ENCODE measurements at regions not wholly inside any gene's neighbourhood (a gene's known extent, or its start where the extent isn't known, plus 50 kb on each side); places are given as distances from the start of the nearest gene placed in this dataset.

- DNase-seq (ENCODE audit: low read depth) = no peak
Measured at GRCh38 chr9:107118863-107119624, 164.0 kb upstream of the RAD23B start.

- no peak for DNase-seq (ENCODE audit: low read depth)
Measured at GRCh38 chr9:107119735-107120134, 163.3 kb upstream of the RAD23B start.

- no peak for DNase-seq (ENCODE audit: low read depth)
Measured at GRCh38 chr9:107123389-107123788, 159.7 kb upstream of the RAD23B start.

- no peak for DNase-seq (ENCODE audit: low read depth)
Measured at GRCh38 chr9:107127608-107128007, 155.5 kb upstream of the RAD23B start.

- no peak for DNase-seq (ENCODE audit: low read depth)
Measured at GRCh38 chr9:107131108-107131799, 151.8 kb upstream of the RAD23B start.

- DNase-seq (ENCODE audit: low read depth) = no peak
Measured at GRCh38 chr9:107136296-107136695, 146.8 kb upstream of the RAD23B start.

- peak; percentile 51 for DNase-seq (ENCODE audit: low read depth)
Measured at GRCh38 chr9:107137495-107138202, 145.4 kb upstream of the RAD23B start.

GRCh38 chr9:107138261-107138992 is 144.7 kb upstream of the RAD23B start:
- peak; percentile 50 for DNase-seq (ENCODE audit: low read depth)

GRCh38 chr9:107141967-107142366 is 141.1 kb upstream of the RAD23B start:
- DNase-seq (ENCODE audit: low read depth) = no peak

GRCh38 chr9:107142430-107142829 is 140.6 kb upstream of the RAD23B start:
- no peak for DNase-seq (ENCODE audit: low read depth)

- no peak for DNase-seq (ENCODE audit: low read depth)
Measured at GRCh38 chr9:107142896-107143603, 140.0 kb upstream of the RAD23B start.

GRCh38 chr9:107144475-107144874 is 138.6 kb upstream of the RAD23B start:
- DNase-seq (ENCODE audit: low read depth) = no peak

GRCh38 chr9:107147134-107147533 is 135.9 kb upstream of the RAD23B start:
- DNase-seq (ENCODE audit: low read depth) = no peak

- DNase-seq (ENCODE audit: low read depth) = no peak
Measured at GRCh38 chr9:107148216-107148615, 134.9 kb upstream of the RAD23B start.

GRCh38 chr9:107149756-107150155 is 133.3 kb upstream of the RAD23B start:
- peak; percentile 55 for DNase-seq (ENCODE audit: low read depth)

- DNase-seq (ENCODE audit: low read depth) = peak; percentile 87
Measured at GRCh38 chr9:107153336-107153735, 129.7 kb upstream of the RAD23B start.

GRCh38 chr9:107154291-107154690 is 128.8 kb upstream of the RAD23B start:
- DNase-seq (ENCODE audit: low read depth) = no peak

- no peak for DNase-seq (ENCODE audit: low read depth)
Measured at GRCh38 chr9:107154766-107155165, 128.3 kb upstream of the RAD23B start.

- DNase-seq (ENCODE audit: low read depth) = no peak
Measured at GRCh38 chr9:107155244-107155817, 127.7 kb upstream of the RAD23B start.

GRCh38 chr9:107158321-107158720 is 124.8 kb upstream of the RAD23B start:
- peak; percentile 42 for DNase-seq (ENCODE audit: low read depth)

- no peak for DNase-seq (ENCODE audit: low read depth)
Measured at GRCh38 chr9:107161338-107161737, 121.7 kb upstream of the RAD23B start.

Measured in LHCN-M2 (cell line).